PC-3 (cell line): ENCODE measurements at regions not wholly inside any gene's neighbourhood (a gene's known extent, or its start where the extent isn't known, plus 50 kb on each side); places are given as distances from the start of the nearest gene placed in this dataset.

Experiments
- ATAC-seq: fragments of 200-7000 bp; cut with Tn5 transposase; 2 replicates; pipeline ENCODE4 v1.9.1; 2020; ENCODE audit warnings: mild to moderate bottlenecking, moderate library complexity
- BruUV-seq: library from RNA; stranded (reverse); fragments of 400-500 nt; replicated peaks from 2 replicates; lab custom pipeline; 2021; lab: Mats Ljungman, UMichigan
- CTCF ChIA-PET: fragments of 300-600 bp; sonication (Branson Sonifier 250); formaldehyde crosslinking; loops from one replicate; lab custom pipeline; 2022; ENCODE audit warnings: antibody characterized with exemption; lab: Charles Lee
- POLR2A ChIA-PET: fragments of 300-600 bp; sonication (Branson Sonifier 250); formaldehyde crosslinking; loops from one replicate; lab custom pipeline; 2022; ENCODE audit warnings: antibody characterized with exemption; ENCODE audit not compliant: unreplicated experiment; lab: Charles Lee
- DNase-seq: peaks from one replicate; pipeline ENCODE4 v3.0.0-alpha.2; 2015
- H2AFZ ChIP-seq: fragments of 300-600 bp; sonication (generic); 2 replicates; pipeline ENCODE4 v1.6.0; 2016; ENCODE audit warnings: antibody characterized with exemption, low read length
- H3F3A ChIP-seq: fragments of 300-600 bp; sonication (generic); one replicate; pipeline ENCODE4 v1.6.0; 2017; ENCODE audit warnings: antibody characterized with exemption, low read length, control low read depth, mild to moderate bottlenecking; ENCODE audit not compliant: unreplicated experiment
- H3K27ac ChIP-seq: fragments of 300-600 bp; sonication (generic); 2 replicates; pipeline ENCODE4 v1.5.1; 2016; ENCODE audit warnings: mild to moderate bottlenecking, low read length
- H3K27me3 ChIP-seq: fragments of 300-600 bp; sonication (generic); 2 replicates; pipeline ENCODE4 v1.6.1; 2016; ENCODE audit warnings: low read length, mixed read lengths
- H3K36me3 ChIP-seq: fragments of 300-600 bp; sonication (generic); 2 replicates; pipeline ENCODE4 v1.6.1; 2016; ENCODE audit warnings: low read depth, mixed run types, low read length, mixed read lengths
- H3K4me1 ChIP-seq: fragments of 300-600 bp; sonication (generic); 2 replicates; pipeline ENCODE4 v1.5.1; 2016; ENCODE audit warnings: low read length; ENCODE audit not compliant: insufficient read depth
- H3K4me2 ChIP-seq: fragments of 300-600 bp; sonication (generic); 2 replicates; pipeline ENCODE4 v1.6.0; 2016; ENCODE audit warnings: low read length
- H3K4me3 ChIP-seq: fragments of 300-600 bp; sonication (generic); 2 replicates; pipeline ENCODE4 v1.5.1; 2016; ENCODE audit warnings: mild to moderate bottlenecking, low read length, mixed read lengths
- H3K79me2 ChIP-seq: fragments of 300-600 bp; sonication (generic); 2 replicates; pipeline ENCODE4 v1.6.1; 2017; ENCODE audit warnings: low read length, mixed read lengths
- H3K9ac ChIP-seq: fragments of 300-600 bp; sonication (generic); 2 replicates; pipeline ENCODE4 v1.6.0; 2016; ENCODE audit warnings: mild to moderate bottlenecking, low read length
- H3K9me2 ChIP-seq: fragments of 300-600 bp; sonication (generic); replicated peaks from 2 replicates; pipeline ENCODE4 v1.6.1; 2016; ENCODE audit warnings: mixed run types, low read length, mixed read lengths
- H3K9me3 ChIP-seq: fragments of 300-600 bp; sonication (generic); 2 replicates; pipeline ENCODE4 v1.6.1; 2016; ENCODE audit warnings: low read length, mixed read lengths
- H4K20me1 ChIP-seq: fragments of 300-600 bp; sonication (generic); 2 replicates; pipeline ENCODE4 v1.6.1; 2016; ENCODE audit warnings: low read length, mixed read lengths
- CTCF ChIP-seq: fragments of 300-600 bp; sonication (generic); conservative IDR thresholded peaks from 2 replicates; pipeline ENCODE4 v1.5.1; 2017; ENCODE audit warnings: antibody characterized with exemption, low read depth, mild to moderate bottlenecking, low read length
- EZH2 ChIP-seq: fragments of 300-600 bp; sonication (generic); IDR thresholded peaks from one replicate; pipeline ENCODE4 v1.6.1; 2017; ENCODE audit warnings: antibody characterized with exemption, mild to moderate bottlenecking, low read length; ENCODE audit not compliant: unreplicated experiment
- EZH2phosphoT487 ChIP-seq: fragments of 300-600 bp; sonication (generic); IDR thresholded peaks from 2 replicates; pipeline ENCODE4 v1.6.1; 2018; ENCODE audit warnings: mild to moderate bottlenecking, antibody characterized with exemption, low read length, borderline replicate concordance
- intact Hi-C: fragments of 100-400 bp; cut with micrococcal nuclease; formaldehyde crosslinking; loops from 2 replicates; pipeline ENCODE4 v1.9.0; 2023

GRCh38 chr3:191555037-191555436, 94.1 kb downstream of the PYDC2 start:
- Histone ChIP-seq H3K36me3 (no peaks in the 10 kb centered on the region), H3K27me3 (no peaks in the 10 kb centered on the region), H3K9me2 (no peaks in the 10 kb centered on the region), H3F3A (no peaks in the 10 kb centered on the region), H3K9me3 (no peaks in the 10 kb centered on the region), H3K4me3 (no peak overlapping the region), H3K4me1 (no peaks in the 10 kb centered on the region), H2AFZ (no peak overlapping the region), H4K20me1 (no peaks in the 10 kb centered on the region), H3K27ac (no peak overlapping the region), H3K9ac (no peak overlapping the region), H3K4me2 (no peak overlapping the region), H3K79me2 (no peaks in the 10 kb centered on the region)
- ChIA-PET CTCF (no interaction called here), POLR2A (no interaction called here)
- intact Hi-C loops: no loop called here
- no peak for DNase-seq
- ATAC-seq: no peak
- no TSS peak for BruUV-seq
- TF ChIP-seq EZH2phosphoT487 (no peak), CTCF (no peak), EZH2 (no peak)

- ATAC-seq (no peak), DNase-seq (no peak)
- ChIA-PET POLR2A (no interaction called here), CTCF (no interaction called here)
- no peaks in the 10 kb centered on the region for H3K27me3 ChIP-seq
- no peaks in the 10 kb centered on the region for H4K20me1 ChIP-seq
- no peaks in the 10 kb centered on the region for H3K79me2 ChIP-seq
- no peak overlapping the region for H3K9ac ChIP-seq
- BruUV-seq: no TSS peak
- no peak overlapping the region for H3K4me2 ChIP-seq
- H3K36me3 ChIP-seq: no peaks in the 10 kb centered on the region
- H3K4me1 ChIP-seq: no peaks in the 10 kb centered on the region
- no peak overlapping the region for H3K27ac ChIP-seq
- intact Hi-C loops: no loop called here
- H3F3A ChIP-seq: no peaks in the 10 kb centered on the region
- TF ChIP-seq EZH2phosphoT487 (no peak), EZH2 (no peak), CTCF (no peak)
- H2AFZ ChIP-seq: no peak overlapping the region
- no peaks in the 10 kb centered on the region for H3K9me3 ChIP-seq
- no peaks in the 10 kb centered on the region for H3K9me2 ChIP-seq
- no peak overlapping the region for H3K4me3 ChIP-seq
Observed at GRCh38 chr3:191557322-191557721, 96.4 kb downstream of the PYDC2 start.

- Histone ChIP-seq H3K9me2 (no peaks in the 10 kb centered on the region), H3K36me3 (no peaks in the 10 kb centered on the region), H2AFZ (no peak overlapping the region), H3K4me2 (no peak overlapping the region), H4K20me1 (no peaks in the 10 kb centered on the region), H3K9ac (no peak overlapping the region), H3K27me3 (peaks cover 16% of the 10 kb centered on the region; the same call in 1 of the 2 replicates), H3K27ac (no peak overlapping the region), H3K4me3 (no peak overlapping the region), H3K79me2 (no peaks in the 10 kb centered on the region), H3F3A (no peaks in the 10 kb centered on the region), H3K4me1 (no peaks in the 10 kb centered on the region), H3K9me3 (no peaks in the 10 kb centered on the region)
- DNase-seq: no peak
- no TSS peak for BruUV-seq
- POLR2A ChIA-PET: no interaction called here
- intact Hi-C loops: no loop called here
- CTCF ChIA-PET: no interaction called here
- no peak for TF ChIP-seq CTCF
- TF ChIP-seq EZH2: no peak
- no peak for ATAC-seq
Observed at GRCh38 chr3:191563722-191564121, 102.8 kb downstream of the PYDC2 start.
